ENCODE measurements at regions not wholly inside any gene's neighbourhood (a gene's known extent, or its start where the extent isn't known, plus 50 kb on each side); places are given as distances from the start of the nearest gene placed in this dataset.

DNA sequence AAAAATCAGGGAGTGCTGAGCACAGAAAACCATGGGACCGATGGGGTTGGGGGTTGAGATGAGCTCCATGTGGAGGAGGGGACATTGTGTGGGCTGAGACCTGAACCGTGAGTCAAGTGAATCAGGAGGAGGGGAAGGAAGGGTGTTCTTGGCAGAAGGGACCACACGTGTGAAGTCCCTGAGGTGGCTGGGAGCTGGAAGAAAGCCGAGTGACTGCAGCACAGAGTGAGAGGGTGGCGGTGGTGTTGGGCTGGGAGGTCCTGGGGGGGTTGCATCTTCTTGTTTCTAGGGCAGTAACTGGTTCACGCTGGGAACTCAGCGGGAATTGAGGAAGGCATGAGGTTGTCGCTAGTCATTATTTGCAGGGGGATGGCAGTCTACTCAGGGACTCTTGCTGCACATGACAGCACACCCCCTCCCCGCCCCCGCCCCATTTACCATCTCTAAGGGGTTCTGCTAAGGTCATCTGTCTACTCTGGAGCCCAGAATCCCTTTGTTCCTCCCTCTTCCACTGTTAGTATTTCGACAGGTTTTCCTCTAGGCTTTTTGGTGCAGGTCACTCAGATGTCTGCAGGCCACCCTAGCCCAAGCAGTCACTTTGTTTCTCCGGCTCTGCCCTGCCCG, 254.3 kb downstream of the TLE3 start:
- no peak for DNase-seq (ENCODE audit: low spot score)

DNA sequence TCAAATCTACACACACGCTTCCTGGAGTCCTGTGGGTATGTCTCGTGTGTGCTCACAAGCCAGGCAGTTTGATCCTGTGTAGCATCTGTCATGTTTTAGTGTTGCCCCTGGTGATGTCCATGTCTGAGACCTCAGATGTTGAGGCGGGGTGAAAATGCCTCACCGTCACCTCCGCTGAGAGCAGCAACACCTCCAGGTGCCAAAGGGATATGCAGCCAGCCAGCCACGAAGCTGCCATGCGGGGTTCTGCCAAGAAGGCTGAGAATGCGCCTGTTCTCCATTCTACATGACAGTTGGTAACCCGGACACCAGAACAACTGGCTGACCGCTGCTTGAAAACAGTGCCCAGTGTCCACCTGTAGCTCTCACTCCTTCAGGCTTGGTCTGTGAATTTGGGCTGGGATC, 253.8 kb downstream of the TLE3 start:
- no peak for DNase-seq (ENCODE audit: low spot score)

GRCh38 chr15:69845159-69845558, 252.6 kb downstream of the TLE3 start:
- DNase-seq (ENCODE audit: low spot score) = no peak

DNA sequence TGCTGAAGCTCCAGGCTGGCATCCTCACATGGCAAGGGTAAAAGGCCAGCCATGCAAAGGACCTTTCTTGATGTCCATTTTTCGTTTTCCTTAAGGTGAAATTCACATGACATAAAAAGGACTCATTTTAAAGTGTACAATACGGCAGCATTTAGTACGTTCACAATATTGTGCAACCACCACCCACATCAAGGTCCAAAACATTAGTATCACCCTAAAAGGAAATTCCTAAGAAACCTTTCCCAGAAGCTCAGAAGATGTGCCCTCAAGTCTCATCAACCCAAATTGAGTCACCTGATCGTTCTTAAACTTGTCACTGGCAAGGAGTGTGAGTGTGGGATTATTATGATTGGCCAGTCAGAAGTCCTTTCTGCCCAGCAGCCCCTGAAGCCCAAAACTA, 250.1 kb downstream of the TLE3 start:
- no peak for DNase-seq (ENCODE audit: low spot score)

- DNase-seq (ENCODE audit: low spot score) = no peak
These were observed 249.6 kb downstream of the TLE3 start for GRCh38 chr15:69848096-69848495.

DNA sequence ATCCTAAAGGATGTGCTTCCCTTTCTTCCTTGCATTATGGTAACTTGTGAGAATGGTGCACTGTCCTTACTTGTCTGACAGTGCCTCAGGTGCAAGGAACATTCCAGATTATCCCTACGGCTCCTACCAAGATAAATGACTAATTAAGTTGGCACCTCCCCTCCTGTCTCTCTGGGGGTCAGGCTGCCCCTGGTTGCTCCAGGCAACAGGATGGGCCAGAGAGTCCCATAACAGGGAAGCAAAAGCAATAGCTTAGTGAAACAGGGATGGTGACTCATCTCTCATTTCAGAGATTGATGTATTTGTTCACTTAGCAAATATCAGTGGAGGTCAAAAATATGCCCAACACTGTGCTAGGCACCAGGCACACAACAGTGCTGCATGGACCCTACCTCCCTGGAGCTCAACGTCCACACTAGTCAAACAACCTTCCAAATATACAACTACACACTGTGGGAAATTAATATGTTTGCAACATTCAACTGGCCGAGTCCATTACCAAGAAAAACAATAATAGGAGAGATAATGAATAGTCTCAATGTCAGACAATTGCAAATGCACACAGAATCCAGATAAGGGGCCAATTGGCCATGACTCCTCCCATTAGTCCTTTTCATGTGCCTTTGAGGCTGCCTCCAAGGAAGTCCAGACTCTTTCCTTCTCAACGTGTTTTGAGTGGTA, 249.0 kb downstream of the TLE3 start:
- no peak for DNase-seq (ENCODE audit: low spot score)

DNA sequence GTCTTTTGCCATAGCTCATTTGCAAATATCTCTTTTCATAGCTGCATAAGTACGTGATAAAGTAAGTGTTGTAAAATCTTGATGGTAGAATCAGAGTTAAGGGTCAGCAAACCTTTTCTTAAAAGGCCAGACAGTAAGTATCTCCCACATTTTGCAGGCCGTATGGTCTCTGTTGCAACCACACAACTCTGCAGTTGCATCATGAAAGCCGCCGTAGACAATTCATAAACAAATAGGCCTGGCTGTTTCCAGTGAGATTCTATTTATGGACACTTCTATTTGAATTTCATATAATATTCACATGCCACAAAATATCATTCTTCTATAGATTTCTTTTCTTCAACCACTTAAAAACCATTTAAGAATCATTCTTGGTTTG, 248.5 kb downstream of the TLE3 start:
- DNase-seq (ENCODE audit: low spot score) = no peak

GRCh38 chr15:69852482-69852881, 245.2 kb downstream of the TLE3 start:
- no peak for DNase-seq (ENCODE audit: low spot score)

DNA sequence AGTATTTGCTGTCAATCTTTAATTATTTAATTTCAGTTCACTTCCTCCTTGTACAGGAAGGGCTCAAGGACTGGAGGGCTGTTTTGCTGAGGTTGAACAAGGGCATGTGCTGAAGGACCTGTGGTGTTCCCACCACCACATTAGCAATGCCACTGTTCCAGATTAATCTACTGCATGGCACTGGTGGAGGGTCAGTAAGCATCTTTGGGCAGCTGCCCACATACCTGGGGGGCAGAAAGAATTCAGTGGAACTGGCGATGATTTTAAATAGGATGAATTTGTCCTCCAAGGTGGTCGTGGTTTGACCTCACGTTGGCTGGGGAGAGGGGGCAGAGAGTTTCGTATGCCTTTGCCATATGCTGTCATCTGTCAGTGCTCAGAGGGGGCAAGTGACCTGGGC, 244.8 kb downstream of the TLE3 start:
- no peak for DNase-seq (ENCODE audit: low spot score)

DNA sequence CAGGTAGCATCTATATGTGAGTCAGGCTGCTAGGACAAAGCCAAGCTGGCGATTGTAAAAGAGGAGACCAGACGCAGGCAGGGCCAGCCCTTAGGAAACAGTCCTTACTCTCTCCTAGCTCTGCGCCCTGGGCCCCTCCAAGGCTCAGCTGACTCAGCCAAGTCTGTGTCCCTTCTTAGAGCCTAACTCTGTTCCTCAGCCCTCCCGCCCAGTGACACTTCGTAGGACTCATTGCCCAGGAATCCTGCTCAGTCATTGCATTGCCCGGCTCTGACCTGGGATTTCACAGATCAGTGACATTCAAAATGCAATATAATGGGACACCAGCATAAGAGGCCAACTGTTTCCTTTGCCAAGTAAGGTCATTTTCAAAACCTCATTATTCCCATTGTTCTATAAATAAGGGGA, 244.2 kb downstream of the TLE3 start:
- DNase-seq (ENCODE audit: low spot score) = no peak

- DNase-seq (ENCODE audit: low spot score) = no peak
These were observed 243.7 kb downstream of the TLE3 start for GRCh38 chr15:69854001-69854400.

GRCh38 chr15:69854521-69855181, 243.1 kb downstream of the TLE3 start:
- no peak for DNase-seq (ENCODE audit: low spot score)

- no peak for DNase-seq (ENCODE audit: low spot score)
These were observed 242.3 kb downstream of the TLE3 start for GRCh38 chr15:69855258-69856000.

DNA sequence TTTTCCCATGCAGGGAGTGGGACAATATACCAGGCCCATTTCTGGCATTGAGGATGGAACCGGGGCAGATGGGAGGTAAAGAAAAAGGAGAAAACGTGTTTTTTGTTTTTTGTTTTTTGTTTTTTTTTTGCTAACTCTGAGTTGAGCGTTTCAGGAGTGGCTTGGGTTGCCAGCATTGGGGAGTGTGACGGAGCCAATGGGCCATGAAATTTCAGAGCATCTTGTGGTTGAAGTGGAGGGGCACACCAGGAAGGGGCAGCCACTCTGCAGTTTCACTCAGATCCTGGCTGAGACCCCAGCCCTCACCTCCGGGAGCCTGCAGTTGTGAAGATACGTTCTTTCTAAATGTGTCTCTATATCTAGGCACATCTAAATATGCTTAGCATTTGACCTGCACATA, 240.5 kb downstream of the TLE3 start:
- DNase-seq (ENCODE audit: low spot score) = no peak

DNA sequence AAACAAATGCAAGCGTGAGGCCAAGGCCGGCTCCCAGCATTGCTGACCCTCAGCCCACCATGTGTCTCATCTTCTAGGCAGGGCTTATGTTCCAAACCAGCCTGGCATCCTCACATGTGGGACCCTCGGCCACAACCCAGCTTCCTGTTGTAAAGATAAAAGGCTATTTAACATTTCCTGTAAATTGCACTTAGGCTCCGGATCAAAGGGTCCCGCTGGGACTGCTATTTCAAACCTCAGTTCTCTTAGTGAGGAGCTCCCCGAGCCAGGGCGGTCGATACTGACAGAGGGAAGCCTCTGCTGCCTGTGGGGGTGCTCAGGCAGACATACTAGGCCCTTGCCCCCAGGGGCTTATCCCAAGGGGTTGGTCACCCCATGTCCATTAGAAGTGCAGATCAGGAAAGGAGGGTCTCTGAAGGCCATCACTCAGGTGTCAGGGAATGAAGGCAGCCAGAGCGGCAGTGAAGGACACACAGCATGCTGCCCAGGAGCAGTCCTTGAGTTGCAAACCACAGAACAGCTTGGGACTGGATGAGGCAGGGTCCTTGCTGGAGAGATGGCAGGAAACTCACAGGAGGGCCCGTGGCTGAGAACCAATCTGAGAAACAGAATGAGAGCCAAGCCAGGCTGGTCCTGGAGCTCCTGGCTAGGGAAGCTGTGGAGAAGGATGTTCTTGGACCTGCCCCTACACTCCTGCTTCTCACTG, 239.9 kb downstream of the TLE3 start:
- DNase-seq (ENCODE audit: low spot score) = no peak

DNA sequence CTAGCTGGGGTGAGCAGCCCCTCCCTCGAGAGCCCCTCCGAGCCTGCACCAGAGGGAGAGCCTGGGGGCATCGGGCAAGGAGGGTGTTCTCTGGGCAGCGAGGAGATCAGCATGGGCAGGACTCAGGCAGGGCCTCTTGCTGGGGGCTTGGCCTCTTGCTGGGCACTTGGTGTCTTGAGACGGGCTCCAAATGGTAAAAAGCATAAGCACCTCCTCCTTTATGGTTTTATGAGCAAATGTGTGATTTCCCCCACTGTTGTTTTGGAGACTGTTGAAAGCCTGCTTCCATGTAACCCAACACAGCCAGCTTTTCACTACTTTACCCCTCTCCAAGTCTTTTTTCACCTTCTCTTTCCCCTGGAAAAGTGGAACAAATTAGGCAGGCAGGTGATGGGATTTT, 239.3 kb downstream of the TLE3 start:
- no peak for DNase-seq (ENCODE audit: low spot score)

DNA sequence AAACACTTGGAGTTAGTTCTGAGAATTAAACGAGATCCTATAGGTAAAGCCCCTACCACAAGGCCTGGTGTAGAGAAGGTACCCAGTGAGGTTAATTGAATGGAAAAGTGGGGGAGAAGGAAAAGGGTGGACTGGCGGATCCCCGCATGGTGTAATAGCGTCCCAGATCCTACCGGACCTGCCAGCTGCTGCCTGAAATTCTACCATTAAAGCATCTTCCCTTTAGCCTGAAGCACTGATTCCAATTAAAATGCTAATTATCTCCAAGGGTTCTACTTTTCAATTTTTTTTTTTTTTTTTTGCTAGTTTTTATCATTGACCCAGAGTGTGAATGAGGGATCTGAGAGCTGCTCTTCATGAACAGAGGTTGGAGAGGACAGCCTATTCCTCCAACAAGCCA, 237.9 kb downstream of the TLE3 start:
- DNase-seq (ENCODE audit: low spot score) = no peak

GRCh38 chr15:69860321-69860720, 237.4 kb downstream of the TLE3 start:
- no peak for DNase-seq (ENCODE audit: low spot score)

DNA sequence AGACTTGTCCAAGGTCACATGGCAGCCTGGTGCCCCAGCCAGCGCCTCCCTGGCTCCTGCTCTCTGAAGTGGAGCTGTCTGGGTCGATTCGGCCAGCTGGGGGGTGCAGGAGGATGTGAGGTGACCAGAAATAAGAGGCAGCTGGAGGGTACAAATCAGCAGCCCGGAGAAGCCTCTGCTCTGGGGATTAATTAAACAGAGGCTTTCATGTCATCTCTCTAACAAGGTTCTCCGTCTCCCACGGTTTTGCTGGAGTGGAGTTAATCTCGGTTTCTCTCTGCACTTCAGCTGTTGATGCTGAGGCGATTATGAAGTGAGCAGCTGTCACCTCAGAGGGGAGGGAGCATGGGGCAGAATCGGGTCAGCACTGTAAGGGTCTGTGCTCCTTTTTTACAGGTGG, 236.8 kb downstream of the TLE3 start:
- DNase-seq (ENCODE audit: low spot score) = no peak

DNA sequence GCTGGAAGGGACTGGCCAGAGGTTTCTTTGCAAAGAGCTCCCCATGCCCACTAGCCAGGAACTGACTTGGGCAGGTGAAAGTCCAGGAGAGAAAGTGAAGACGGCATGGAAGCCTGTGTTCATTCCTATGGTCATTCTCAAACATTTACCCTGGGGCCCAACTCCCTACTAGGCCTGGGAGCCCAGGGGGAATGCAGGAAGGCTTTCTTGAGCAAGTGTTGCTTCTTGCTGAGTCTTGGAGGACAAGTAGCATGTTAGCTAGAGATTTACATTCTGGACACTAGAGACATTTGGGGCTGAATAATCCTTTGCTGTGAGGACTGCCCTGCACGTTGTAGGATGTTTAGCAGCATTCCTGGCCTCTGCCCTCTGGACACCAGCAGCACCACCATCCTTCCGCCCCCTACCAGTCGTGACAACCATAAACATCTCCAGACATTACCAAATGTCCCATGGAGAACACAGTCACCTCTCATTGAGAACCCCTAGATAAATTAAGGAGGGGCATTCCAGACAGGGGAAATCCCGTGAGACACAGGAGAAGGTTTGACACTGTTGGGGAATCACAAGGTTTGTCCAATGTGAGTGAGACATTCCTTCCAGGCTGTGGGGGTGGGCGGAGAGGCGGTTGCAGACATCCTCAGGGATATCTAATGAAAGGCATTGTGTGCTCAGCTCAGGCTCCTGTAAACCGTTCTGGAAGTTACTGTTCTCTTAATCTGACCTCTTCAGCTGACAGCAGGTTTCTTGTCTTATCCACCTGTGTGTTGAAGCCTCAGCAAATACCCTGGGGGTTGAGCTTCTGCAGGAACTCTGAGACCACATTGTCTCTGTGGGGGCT, 236.2 kb downstream of the TLE3 start:
- DNase-seq (ENCODE audit: low spot score) = no peak

GRCh38 chr15:69862540-69862939, 235.2 kb downstream of the TLE3 start:
- DNase-seq (ENCODE audit: low spot score) = no peak

All from putamen (tissue), 1 donor.